Stimulated activated CD4-positive, alpha-beta T cell treated with anti-CD3 and anti-CD28 coated beads, TNF-alpha, amount 100 ng/mL, for 1 hour (primary cell): ENCODE measurements at regions not wholly inside any gene's neighbourhood (a gene's known extent, or its start where the extent isn't known, plus 50 kb on each side); places are given as distances from the start of the nearest gene placed in this dataset.
"Not testable (repeated sequence)": the region's sequence is repeated elsewhere in the genome, so short reads cannot be mapped to it uniquely, and the experiment has no call there.

Experiments
- DNase-seq, 3 donors: peaks; one replicate each; pipeline ENCODE4 v3.0.0-alpha.2; 2020; ENCODE audit warnings: low read depth in 3 of 3, low spot score in 1 of 3

DNA sequence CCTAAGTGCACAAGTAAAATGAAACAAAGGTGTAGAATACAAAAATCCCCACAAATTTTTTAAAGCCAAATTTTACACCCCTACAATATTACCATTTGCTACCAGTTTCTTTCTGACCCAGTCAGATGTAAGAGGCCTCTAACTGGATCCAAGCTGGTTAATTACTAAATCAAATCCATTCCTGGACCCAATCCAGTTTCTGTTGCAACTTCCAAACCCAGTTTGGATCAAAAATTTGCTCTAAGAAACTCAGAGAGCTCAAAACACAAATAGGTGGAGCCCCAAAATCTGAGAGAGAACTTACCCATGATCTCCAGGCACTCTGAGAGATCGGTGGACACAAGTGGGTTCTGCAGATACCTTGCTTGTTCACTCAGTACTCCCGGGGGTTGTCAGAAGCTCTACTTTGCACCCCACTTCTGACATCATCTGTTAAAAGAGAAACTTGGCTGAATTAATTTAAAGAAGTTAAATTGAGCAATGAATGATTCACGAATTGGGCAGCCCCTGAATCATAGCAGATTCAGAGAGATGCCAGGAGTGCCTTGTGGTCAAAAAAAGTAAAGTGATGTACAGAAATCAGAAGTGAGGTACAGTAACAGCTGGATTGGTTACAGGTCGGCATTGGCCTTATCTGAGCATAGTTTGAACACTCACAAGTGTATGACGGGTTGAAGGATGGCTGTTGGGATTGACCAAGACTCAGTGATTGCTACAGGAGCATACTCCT, 448.0 kb downstream of the KCNT2 start:
- DNase-seq: no peak

DNA sequence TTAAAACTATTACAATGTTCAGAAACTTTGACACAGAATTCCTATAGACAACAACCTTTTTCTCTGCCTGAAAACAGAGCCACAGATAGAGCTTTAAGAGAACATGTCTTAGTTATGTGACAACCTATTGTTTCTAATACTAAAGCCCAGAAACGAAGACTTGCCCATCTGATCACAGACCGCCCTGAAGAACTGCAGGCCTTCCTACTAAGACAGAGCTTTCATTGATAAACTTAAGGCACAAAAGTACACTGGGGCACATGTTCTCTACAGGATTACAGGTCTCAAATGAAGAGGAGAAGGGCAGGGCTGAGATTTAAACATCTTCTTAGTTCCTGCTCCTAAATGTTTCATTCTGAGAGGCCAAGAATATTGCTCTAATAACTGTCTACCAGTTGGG, 452.7 kb downstream of the KCNT2 start:
- DNase-seq: no peak

- no peak for DNase-seq
These were observed 455.3 kb downstream of the KCNT2 start for GRCh38 chr1:196152975-196153374.

- DNase-seq: no peak
These were observed 456.2 kb downstream of the KCNT2 start for GRCh38 chr1:196152086-196152485.

DNA sequence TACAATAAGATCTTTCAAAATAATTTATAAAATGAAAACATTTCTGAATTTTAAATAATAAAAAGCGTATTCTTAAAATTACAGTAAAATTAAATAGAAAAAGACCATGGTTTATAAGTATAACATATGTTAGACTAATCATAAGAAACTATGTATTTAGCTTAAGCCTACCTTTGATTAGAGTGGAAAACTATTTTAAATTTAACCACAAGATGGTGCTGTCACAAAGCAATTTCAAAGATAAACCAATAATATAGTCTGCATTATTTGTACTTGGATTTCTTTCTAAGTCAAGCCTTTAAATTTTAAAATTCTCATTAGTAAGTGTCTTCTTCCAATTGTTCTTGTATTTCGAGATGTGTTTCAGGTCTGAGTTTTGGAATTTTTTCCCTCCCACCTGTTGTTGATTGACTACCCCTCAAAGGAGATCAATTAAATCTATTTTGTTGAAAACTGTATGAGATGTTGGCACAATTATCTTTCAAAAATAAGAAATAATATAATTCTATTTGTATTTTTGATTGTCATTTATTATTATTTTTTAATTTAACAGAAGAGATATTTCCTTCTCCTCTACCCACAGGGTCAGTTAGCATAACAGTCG, 459.8 kb downstream of the KCNT2 start:
- DNase-seq: no peak

DNA sequence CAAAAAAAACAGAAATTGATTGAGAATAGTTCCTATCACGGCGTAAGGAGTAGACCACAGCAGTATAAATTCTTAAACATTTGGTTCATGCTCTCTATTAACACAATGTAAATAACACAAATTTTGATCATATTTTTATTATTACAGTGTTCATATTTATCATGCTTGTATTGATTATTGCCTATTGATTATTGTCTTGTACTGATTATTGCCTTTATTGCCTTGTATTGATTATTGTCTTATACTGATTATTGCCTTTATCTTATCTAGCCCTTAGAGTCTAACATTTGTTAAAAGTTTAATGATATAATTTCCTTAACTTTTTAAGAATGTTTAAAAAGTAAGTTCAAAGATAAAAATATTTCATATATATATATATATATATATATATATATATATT, 460.7 kb downstream of the KCNT2 start:
- DNase-seq: no peak

- DNase-seq: not testable (repeated sequence)
These were observed 463.1 kb downstream of the KCNT2 start for GRCh38 chr1:196145151-196145550.

- DNase-seq: no peak
These were observed 463.7 kb downstream of the KCNT2 start for GRCh38 chr1:196144588-196144987.

DNA sequence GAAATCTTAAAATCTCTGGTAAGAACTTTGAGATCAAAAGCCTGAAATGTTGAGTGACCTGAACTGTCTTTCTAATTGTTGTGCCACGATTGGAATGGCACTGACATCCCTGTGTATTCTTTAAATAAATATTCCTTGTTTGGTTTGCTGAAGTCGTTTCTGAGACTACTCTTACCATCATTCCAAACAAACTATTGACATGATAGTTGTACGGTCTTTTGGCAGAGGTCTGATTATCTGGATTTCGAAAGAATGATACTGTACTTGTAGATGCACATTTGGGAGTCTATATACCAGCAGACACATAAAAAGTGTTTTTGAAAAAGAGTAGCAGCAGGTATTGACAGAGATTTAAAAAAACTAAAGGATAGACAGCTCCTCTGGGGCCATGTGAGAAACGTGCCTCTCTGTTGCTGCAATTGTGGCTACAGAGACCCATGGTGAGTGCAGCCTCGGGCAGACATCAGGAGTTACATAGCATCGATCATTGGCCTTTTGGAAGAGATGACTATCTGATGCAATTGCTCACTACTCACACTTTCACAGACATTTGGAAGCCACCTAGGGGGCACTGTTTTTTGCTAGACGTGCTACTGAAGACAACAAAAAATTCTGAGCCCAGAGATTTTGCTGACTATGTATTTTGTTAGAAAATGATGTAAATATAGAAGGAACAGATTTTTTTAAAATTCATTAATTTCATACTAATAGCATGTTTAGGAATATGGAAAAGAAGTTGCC, 464.5 kb downstream of the KCNT2 start:
- DNase-seq: no peak

DNA sequence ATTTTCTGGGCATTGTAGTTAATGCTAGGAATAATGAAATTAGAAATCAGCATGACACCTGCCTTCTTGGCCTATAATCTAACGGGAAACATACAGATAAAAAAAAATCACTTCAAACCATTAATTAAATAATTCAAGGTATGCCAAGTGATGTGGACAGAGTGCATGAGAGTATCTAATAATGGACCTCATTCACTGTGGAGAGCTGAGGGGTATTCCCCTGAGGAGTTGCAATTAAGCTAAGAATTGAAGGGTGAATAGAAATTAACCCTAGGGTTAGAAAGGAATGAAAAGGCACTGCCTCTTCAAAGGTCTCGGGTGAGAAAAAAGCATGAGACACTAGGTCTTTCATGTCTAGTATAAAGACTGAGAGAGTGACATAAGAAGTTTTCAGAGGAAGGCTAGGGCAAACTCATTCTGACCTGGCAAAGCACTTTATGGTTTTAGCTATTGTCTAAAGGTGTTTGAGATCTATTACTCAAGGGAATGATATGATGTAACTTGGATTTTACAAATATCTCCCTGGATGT, 466.1 kb downstream of the KCNT2 start:
- DNase-seq: no peak

DNA sequence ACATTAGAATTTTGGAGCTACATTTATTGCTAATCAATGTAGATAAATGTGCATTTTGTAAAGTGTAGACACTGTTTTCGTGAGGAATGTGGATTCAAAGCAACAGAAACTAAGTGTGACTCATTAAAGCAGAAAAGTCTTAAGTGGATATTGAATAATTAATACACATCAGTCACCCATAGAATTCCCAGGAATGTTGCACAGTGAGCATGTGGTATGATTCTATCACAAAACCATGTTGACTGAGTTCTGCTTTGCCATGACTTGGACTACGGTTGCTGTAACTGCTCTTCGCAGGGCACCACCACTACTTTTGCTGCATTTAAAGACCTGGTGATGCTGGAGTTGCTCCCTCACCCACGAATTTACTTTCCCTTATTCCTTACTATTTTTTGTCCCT, 471.8 kb downstream of the KCNT2 start:
- DNase-seq: no peak

- DNase-seq: no peak
These were observed 476.5 kb downstream of the KCNT2 start for GRCh38 chr1:196131691-196132090.

GRCh38 chr1:196128835-196129234, 479.4 kb downstream of the KCNT2 start:
- DNase-seq: no peak

GRCh38 chr1:196121181-196121580, 487.1 kb downstream of the KCNT2 start:
- no peak for DNase-seq

DNA sequence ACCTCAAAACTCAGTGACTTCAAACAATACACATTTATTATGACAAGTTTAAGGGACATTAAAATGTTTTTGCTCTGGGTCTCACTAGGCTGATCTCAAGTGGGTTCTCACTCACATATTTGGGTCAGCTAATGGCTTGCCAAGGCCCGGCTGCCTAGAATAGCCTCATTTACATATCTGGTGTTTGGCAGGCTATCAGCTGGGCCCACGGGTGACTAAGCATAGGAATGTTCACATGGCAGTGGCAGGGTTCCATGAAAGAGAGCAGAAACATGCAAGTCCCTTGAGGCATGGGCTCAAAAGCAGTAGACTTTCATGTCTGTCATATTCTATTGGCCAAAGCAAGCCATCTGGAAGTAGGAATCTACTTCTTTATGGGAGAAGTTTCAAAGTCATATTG, 492.6 kb downstream of the KCNT2 start:
- DNase-seq: no peak

GRCh38 chr1:196114193-196114592, 494.0 kb downstream of the KCNT2 start:
- DNase-seq: no peak

DNA sequence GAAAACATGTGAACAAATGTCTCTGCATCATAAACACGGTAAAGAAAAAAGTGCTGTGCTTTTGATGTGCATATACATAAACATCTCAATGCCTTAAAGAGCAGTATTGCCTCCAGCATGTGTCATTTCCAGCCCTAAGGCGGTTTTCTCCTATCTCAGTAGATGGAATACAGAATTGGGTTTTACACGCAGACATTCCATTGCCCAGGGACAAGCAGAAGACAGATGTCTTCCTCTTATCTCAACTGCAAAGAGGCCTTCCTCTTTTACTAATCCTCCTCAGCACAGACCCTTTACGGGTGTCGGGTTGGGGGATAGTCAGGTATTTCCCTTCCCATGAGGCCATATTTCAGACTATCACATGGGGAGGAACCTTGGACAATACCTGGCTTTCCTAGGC, 499.2 kb downstream of the KCNT2 start:
- DNase-seq: not testable (repeated sequence)

- DNase-seq: no peak
These were observed 502.3 kb downstream of the KCNT2 start for GRCh38 chr1:196105901-196106300.

DNA sequence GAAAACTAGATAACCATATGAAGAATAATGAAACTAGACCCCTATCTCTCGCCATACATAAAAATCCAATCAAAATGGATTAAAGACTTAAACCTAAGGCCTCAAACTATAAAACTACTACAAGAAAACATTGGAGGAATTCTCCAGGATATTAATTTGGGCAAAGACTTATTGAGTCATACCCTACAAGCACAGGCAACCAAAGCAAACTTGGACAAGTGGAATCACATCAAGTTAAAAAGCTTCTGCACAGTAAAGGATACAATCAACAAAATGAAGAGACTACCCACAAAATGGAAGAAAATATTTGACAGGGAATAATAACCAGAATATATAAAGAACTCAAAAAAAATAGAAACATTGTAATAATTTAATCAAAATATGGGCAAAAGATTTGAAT, 505.4 kb downstream of the KCNT2 start:
- no peak for DNase-seq

GRCh38 chr1:196098000-196098399, 510.2 kb downstream of the KCNT2 start:
- DNase-seq: no peak

GRCh38 chr1:196094821-196095220, 513.4 kb downstream of the KCNT2 start:
- DNase-seq: no peak
